ENCODE measurements at regions not wholly inside any gene's neighbourhood (a gene's known extent, or its start where the extent isn't known, plus 50 kb on each side); places are given as distances from the start of the nearest gene placed in this dataset.

DNA sequence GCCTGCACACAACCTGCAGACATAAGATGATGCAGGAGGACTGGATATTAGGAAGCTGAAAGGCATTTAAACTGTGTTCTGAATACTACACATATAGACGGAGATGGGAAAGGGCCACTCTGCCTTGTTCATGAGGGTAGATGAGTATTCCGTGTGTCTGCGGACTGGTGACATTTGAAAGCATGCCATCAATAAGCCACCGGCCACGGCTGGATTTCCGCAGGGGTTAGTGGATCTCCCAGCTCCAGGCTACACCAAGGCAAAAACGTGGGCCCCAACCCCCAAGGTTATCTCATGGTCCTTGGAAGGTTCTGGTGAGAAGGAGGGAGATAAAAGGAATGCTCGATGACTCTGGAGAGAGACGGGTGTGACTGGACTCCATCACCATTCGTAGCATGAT, 78.6 kb upstream of the THBS2 start (continued):
- TF ChIP-seq, protein P1, sequence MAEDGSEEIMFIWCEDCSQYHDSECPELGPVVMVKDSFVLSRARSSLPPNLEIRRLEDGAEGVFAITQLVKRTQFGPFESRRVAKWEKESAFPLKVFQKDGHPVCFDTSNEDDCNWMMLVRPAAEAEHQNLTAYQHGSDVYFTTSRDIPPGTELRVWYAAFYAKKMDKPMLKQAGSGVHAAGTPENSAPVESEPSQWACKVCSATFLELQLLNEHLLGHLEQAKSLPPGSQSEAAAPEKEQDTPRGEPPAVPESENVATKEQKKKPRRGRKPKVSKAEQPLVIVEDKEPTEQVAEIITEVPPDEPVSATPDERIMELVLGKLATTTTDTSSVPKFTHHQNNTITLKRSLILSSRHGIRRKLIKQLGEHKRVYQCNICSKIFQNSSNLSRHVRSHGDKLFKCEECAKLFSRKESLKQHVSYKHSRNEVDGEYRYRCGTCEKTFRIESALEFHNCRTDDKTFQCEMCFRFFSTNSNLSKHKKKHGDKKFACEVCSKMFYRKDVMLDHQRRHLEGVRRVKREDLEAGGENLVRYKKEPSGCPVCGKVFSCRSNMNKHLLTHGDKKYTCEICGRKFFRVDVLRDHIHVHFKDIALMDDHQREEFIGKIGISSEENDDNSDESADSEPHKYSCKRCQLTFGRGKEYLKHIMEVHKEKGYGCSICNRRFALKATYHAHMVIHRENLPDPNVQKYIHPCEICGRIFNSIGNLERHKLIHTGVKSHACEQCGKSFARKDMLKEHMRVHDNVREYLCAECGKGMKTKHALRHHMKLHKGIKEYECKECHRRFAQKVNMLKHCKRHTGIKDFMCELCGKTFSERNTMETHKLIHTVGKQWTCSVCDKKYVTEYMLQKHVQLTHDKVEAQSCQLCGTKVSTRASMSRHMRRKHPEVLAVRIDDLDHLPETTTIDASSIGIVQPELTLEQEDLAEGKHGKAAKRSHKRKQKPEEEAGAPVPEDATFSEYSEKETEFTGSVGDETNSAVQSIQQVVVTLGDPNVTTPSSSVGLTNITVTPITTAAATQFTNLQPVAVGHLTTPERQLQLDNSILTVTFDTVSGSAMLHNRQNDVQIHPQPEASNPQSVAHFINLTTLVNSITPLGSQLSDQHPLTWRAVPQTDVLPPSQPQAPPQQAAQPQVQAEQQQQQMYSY (CRISPR knock-in tag; IDR thresholded peaks at IDR 0.05), result no peak
- TF ChIP-seq SUPT20H (IDR thresholded peaks at IDR 0.05; ENCODE audit: borderline replicate concordance, control insufficient read depth, low read depth, low read length) (no peak), BMI1 (IDR thresholded peaks at IDR 0.05; ENCODE audit: borderline replicate concordance) (no peak), TARDBP (IDR thresholded peaks at IDR 0.05; ENCODE audit: borderline replicate concordance) (no peak), ZBED1 (IDR thresholded peaks at IDR 0.05; ENCODE audit: borderline replicate concordance) (no peak), EP300 (IDR thresholded peaks at IDR 0.05; ENCODE audit: borderline replicate concordance in 1 of 2, control insufficient read depth in 1 of 2, low read depth in 2 of 2, low read length in 2 of 2) (no peak)
- TF ChIP-seq, protein P2, sequence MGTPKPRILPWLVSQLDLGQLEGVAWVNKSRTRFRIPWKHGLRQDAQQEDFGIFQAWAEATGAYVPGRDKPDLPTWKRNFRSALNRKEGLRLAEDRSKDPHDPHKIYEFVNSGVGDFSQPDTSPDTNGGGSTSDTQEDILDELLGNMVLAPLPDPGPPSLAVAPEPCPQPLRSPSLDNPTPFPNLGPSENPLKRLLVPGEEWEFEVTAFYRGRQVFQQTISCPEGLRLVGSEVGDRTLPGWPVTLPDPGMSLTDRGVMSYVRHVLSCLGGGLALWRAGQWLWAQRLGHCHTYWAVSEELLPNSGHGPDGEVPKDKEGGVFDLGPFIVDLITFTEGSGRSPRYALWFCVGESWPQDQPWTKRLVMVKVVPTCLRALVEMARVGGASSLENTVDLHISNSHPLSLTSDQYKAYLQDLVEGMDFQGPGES (IDR thresholded peaks at IDR 0.05), result no peak

DNA sequence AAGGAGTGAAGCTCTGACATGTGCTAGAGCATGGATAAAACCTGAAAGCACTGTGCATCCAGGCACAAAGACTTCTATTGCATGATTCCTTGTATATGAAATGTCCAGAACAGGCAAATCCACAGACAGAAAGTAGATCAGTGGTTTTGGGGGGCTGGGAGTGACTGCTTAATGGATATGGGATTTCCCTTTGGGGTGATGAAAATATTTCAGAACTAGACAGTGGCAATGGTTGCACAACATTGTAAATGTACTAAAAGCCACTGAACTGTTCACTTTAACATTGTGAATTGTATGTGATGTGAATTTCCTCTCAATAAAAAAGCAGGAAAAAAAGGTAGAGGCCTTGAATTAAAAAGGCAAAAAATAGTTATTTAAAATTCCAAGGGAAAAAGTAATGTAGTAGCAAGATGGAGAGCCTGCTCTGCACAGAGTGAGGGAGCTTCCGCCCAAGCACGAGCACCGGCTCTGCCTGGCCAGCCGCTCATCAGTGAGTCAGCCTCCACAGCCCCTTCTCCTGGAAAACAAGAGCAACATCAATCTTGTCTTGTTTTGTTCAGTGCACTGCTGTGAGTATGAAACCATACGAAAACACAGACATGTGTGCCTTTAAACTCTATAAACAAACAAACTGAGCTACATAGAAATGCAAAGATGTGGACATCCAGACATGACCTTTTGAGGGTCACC, 74.6 kb upstream of the THBS2 start:
- no peaks in the 10 kb centered on the region for H3K79me2 ChIP-seq (ENCODE audit: control insufficient read depth, insufficient read depth, low read length)
- H3K4me1 ChIP-seq (ENCODE audit: control insufficient read depth, insufficient read depth, low read length), result no peaks in the 10 kb centered on the region
- ATAC-seq, result no peak
- no peaks in the 10 kb centered on the region; the same call in 2 of the 3 replicates for H3K9me3 ChIP-seq (replicated peaks; ENCODE audit: control insufficient read depth, insufficient read depth, low read length)
- 71% methylated on average over 5 of the region's 5 CpGs for WGBS (ENCODE audit: insufficient coverage, insufficient replicate concordance, low lambda C conversion rate, missing lambda C conversion rate)
- no peak overlapping the region for H2AFZ ChIP-seq (ENCODE audit: control insufficient read depth, low read depth, low read length)
- ChIA-PET RAD21 (ENCODE audit: unreplicated experiment) (no interaction called here), SMC1A (ENCODE audit: uncharacterized antibody, unreplicated experiment) (no interaction called here), CTCF (no interaction called here), POLR2A (no interaction called here)
- no peaks in the 10 kb centered on the region for H3K36me3 ChIP-seq (ENCODE audit: control insufficient read depth in 2 of 2, insufficient read depth in 2 of 2, low read length in 1 of 2)
- no peak overlapping the region for H3K4me2 ChIP-seq (ENCODE audit: control insufficient read depth, insufficient read depth)
- H3K9ac ChIP-seq (ENCODE audit: control insufficient read depth, insufficient read depth, low read length), result no peak overlapping the region
- H3K4me3 ChIP-seq, result no peak overlapping the region
- no peak overlapping the region for H3K27ac ChIP-seq (ENCODE audit: control insufficient read depth, insufficient read depth)
- DNase-seq (ENCODE audit: low read depth, low spot score), result no peak
- intact Hi-C loops (cut with micrococcal nuclease; ENCODE audit: unreplicated experiment), result no loop called here
- in situ Hi-C loops (cut with MboI), result no loop called here
- H3K27me3 ChIP-seq (replicated peaks in 1 of 2; ENCODE audit: control insufficient read depth in 2 of 2, insufficient read depth in 2 of 2, low read length in 1 of 2), result no peaks in the 10 kb centered on the region
- FAIRE-seq, result no peak
- TF ChIP-seq NFIC (IDR thresholded peaks at IDR 0.05; ENCODE audit: low read depth, low read length), result no peak
- no peaks in the 10 kb centered on the region for H4K20me1 ChIP-seq (ENCODE audit: control insufficient read depth, insufficient read depth)
- BruUV-seq (replicated peaks), result no TSS peak
